ENCODE measurements at regions not wholly inside any gene's neighbourhood (a gene's known extent, or its start where the extent isn't known, plus 50 kb on each side); places are given as distances from the start of the nearest gene placed in this dataset.

GRCh38 chr12:115023279-115024265 lies 339.6 kb upstream of the TBX3 start:
- H3K9ac ChIP-seq, result no peak overlapping the region
- TF ChIP-seq EZH2phosphoT487 (IDR thresholded peaks at IDR 0.05; ENCODE audit: insufficient read depth, low read depth) (no peak), EZH2 (IDR thresholded peaks at IDR 0.05; ENCODE audit: insufficient read depth, poor library complexity, severe bottlenecking) (no peak)
- DNase-seq, result peak; percentile 32
- no peaks in the 10 kb centered on the region for H3K4me1 ChIP-seq (ENCODE audit: insufficient read depth)
- H3F3A ChIP-seq (ENCODE audit: insufficient read depth), result no peaks in the 10 kb centered on the region
- in situ Hi-C loops (cut with MboI), result no loop called here
- no peaks in the 10 kb centered on the region for H3K9me2 ChIP-seq (ENCODE audit: insufficient read depth)
- WGBS, 2 experiments (ENCODE audit: low coverage in 1 of 2, low lambda C conversion rate in 2 of 2, missing lambda C conversion rate in 2 of 2), result 39 to 44% methylated on average over 4 of the region's 4 CpGs
- no peaks in the 10 kb centered on the region for H3K27me3 ChIP-seq (replicated peaks; ENCODE audit: insufficient read depth)
- H3K9me3 ChIP-seq (ENCODE audit: low read depth), result no peaks in the 10 kb centered on the region
- H3K27ac ChIP-seq, result no peak overlapping the region
- no peaks in the 10 kb centered on the region for H3K79me2 ChIP-seq (ENCODE audit: insufficient read depth)
- no peak overlapping the region for H3K4me2 ChIP-seq (ENCODE audit: unreplicated experiment)
- H2AFZ ChIP-seq, result no peak overlapping the region
- no peaks in the 10 kb centered on the region for H3K36me3 ChIP-seq (ENCODE audit: low read depth)
- no peaks in the 10 kb centered on the region for H4K20me1 ChIP-seq (ENCODE audit: insufficient read depth)
- no peak overlapping the region for H3K4me3 ChIP-seq

- Histone ChIP-seq H3K9me2 (ENCODE audit: insufficient read depth) (no peaks in the 10 kb centered on the region), H3F3A (ENCODE audit: insufficient read depth) (no peaks in the 10 kb centered on the region), H3K9me3 (ENCODE audit: low read depth) (no peaks in the 10 kb centered on the region), H3K36me3 (ENCODE audit: low read depth) (no peaks in the 10 kb centered on the region), H3K27ac (no peak overlapping the region), H3K4me1 (ENCODE audit: insufficient read depth) (no peaks in the 10 kb centered on the region), H2AFZ (no peak overlapping the region), H3K79me2 (ENCODE audit: insufficient read depth) (no peaks in the 10 kb centered on the region), H4K20me1 (ENCODE audit: insufficient read depth) (no peaks in the 10 kb centered on the region), H3K4me3 (no peak overlapping the region), H3K9ac (no peak overlapping the region), H3K27me3 (replicated peaks; ENCODE audit: insufficient read depth) (no peaks in the 10 kb centered on the region), H3K4me2 (ENCODE audit: unreplicated experiment) (no peak overlapping the region)
- TF ChIP-seq EZH2 (IDR thresholded peaks at IDR 0.05; ENCODE audit: insufficient read depth, poor library complexity, severe bottlenecking) (no peak), EZH2phosphoT487 (IDR thresholded peaks at IDR 0.05; ENCODE audit: insufficient read depth, low read depth) (no peak)
- no peak for DNase-seq
- in situ Hi-C loops (cut with MboI), result no loop called here
These were observed 336.1 kb upstream of the TBX3 start for GRCh38 chr12:115020091-115020490.

- Histone ChIP-seq H2AFZ (no peak overlapping the region), H3F3A (ENCODE audit: insufficient read depth) (no peaks in the 10 kb centered on the region), H3K9me3 (ENCODE audit: low read depth) (no peaks in the 10 kb centered on the region)
These were observed 333.4 kb upstream of the TBX3 start for GRCh38 chr12:115017346-115017745.

GRCh38 chr12:115013236-115013981 lies 329.4 kb upstream of the TBX3 start:
- WGBS, 2 experiments (ENCODE audit: low coverage in 1 of 2, low lambda C conversion rate in 2 of 2, missing lambda C conversion rate in 2 of 2), result 60 to 63% methylated on average over 14 to 15 of the region's 15 CpGs
- in situ Hi-C loops (cut with MboI), result no loop called here
- H3K36me3 ChIP-seq (ENCODE audit: low read depth), result no peaks in the 10 kb centered on the region
- H3K4me3 ChIP-seq, result no peak overlapping the region
- H3K4me2 ChIP-seq (ENCODE audit: unreplicated experiment), result no peak overlapping the region
- no peaks in the 10 kb centered on the region for H4K20me1 ChIP-seq (ENCODE audit: insufficient read depth)
- H3K79me2 ChIP-seq (ENCODE audit: insufficient read depth), result no peaks in the 10 kb centered on the region
- no peak overlapping the region for H3K9ac ChIP-seq
- no peak for DNase-seq
- H3K27me3 ChIP-seq (replicated peaks; ENCODE audit: insufficient read depth), result no peaks in the 10 kb centered on the region
- H2AFZ ChIP-seq, result no peak overlapping the region
- no peaks in the 10 kb centered on the region for H3K9me2 ChIP-seq (ENCODE audit: insufficient read depth)
- no peaks in the 10 kb centered on the region for H3K4me1 ChIP-seq (ENCODE audit: insufficient read depth)
- TF ChIP-seq EZH2phosphoT487 (IDR thresholded peaks at IDR 0.05; ENCODE audit: insufficient read depth, low read depth) (no peak), EZH2 (IDR thresholded peaks at IDR 0.05; ENCODE audit: insufficient read depth, poor library complexity, severe bottlenecking) (no peak)
- no peaks in the 10 kb centered on the region for H3F3A ChIP-seq (ENCODE audit: insufficient read depth)
- no peaks in the 10 kb centered on the region for H3K9me3 ChIP-seq (ENCODE audit: low read depth)
- H3K27ac ChIP-seq, result no peak overlapping the region

More at GRCh38 chr12:115017346-115017745, 333.4 kb upstream of the TBX3 start:
- no peaks in the 10 kb centered on the region for H3K79me2 ChIP-seq (ENCODE audit: insufficient read depth)
- no peak overlapping the region for H3K4me2 ChIP-seq (ENCODE audit: unreplicated experiment)
- H3K9me2 ChIP-seq (ENCODE audit: insufficient read depth), result no peaks in the 10 kb centered on the region
- H3K4me1 ChIP-seq (ENCODE audit: insufficient read depth), result no peaks in the 10 kb centered on the region
- no peaks in the 10 kb centered on the region for H4K20me1 ChIP-seq (ENCODE audit: insufficient read depth)
- no peak overlapping the region for H3K27ac ChIP-seq
- DNase-seq, result no peak
- TF ChIP-seq EZH2 (IDR thresholded peaks at IDR 0.05; ENCODE audit: insufficient read depth, poor library complexity, severe bottlenecking), result no peak
- TF ChIP-seq EZH2phosphoT487 (IDR thresholded peaks at IDR 0.05; ENCODE audit: insufficient read depth, low read depth), result no peak
- in situ Hi-C loops (cut with MboI), result no loop called here
- 5 to 7% methylated on average over 2 of the region's 2 CpGs for WGBS, 2 experiments (ENCODE audit: low coverage in 1 of 2, low lambda C conversion rate in 2 of 2, missing lambda C conversion rate in 2 of 2)
- no peaks in the 10 kb centered on the region for H3K27me3 ChIP-seq (replicated peaks; ENCODE audit: insufficient read depth)
- no peaks in the 10 kb centered on the region for H3K36me3 ChIP-seq (ENCODE audit: low read depth)
- no peak overlapping the region for H3K4me3 ChIP-seq
- H3K9ac ChIP-seq, result no peak overlapping the region

Measured in GM23248 (cell line).